Kidney (tissue), 13 donors: ENCODE measurements at regions not wholly inside any gene's neighbourhood (a gene's known extent, or its start where the extent isn't known, plus 50 kb on each side); places are given as distances from the start of the nearest gene placed in this dataset.

Experiments
- DNase-seq, 5 donors: peaks; one replicate each; pipeline ENCODE4 v3.0.0-alpha.2; 2013 to 2020
- FAIRE-seq: peaks from 2 replicates; lab custom pipeline; 2012; peaks lifted over from hg19 to GRCh38; lab: Jason Lieb, UNC
- H3K27ac ChIP-seq, 2 donors: one replicate each; pipeline ENCODE4 v1.7.0; 2013; ENCODE audit warnings: low read depth in 2 of 2, low read length in 2 of 2, inconsistent platforms in 1 of 2
- H3K27me3 ChIP-seq: one replicate; pipeline ENCODE4 v1.7.1; 2013; ENCODE audit warnings: low read length, inconsistent platforms; ENCODE audit not compliant: control insufficient read depth, insufficient read depth
- H3K36me3 ChIP-seq, 3 donors: one replicate each; pipeline versions ENCODE4 v1.7.0 to v1.7.1; 2013; ENCODE audit warnings: low read length in 3 of 3, control low read depth in 1 of 3, inconsistent platforms in 1 of 3; ENCODE audit not compliant: insufficient read depth in 3 of 3, control insufficient read depth in 2 of 3
- H3K4me1 ChIP-seq, 3 donors: one replicate each; pipeline versions ENCODE4 v1.7.0 to v1.7.1; 2013; ENCODE audit warnings: low read length in 3 of 3, inconsistent platforms in 1 of 3, low read depth in 1 of 3; ENCODE audit not compliant: control insufficient read depth in 2 of 3, insufficient read depth in 2 of 3
- H3K4me3 ChIP-seq, 3 donors: one replicate each; pipeline versions ENCODE4 v1.7.0 to v1.8.1; 2013; ENCODE audit warnings: low read length in 3 of 3, control low read depth in 1 of 3, inconsistent platforms in 1 of 3
- H3K9ac ChIP-seq, 3 donors: one replicate each; pipeline versions ENCODE4 v1.7.0 to v1.7.1; 2013; ENCODE audit warnings: low read length in 3 of 3, control low read depth in 1 of 3, inconsistent platforms in 1 of 3
- H3K9me3 ChIP-seq, 3 donors: one replicate each; pipeline versions ENCODE4 v1.7.0 to v1.7.1; 2013; ENCODE audit warnings: low read length in 3 of 3, control low read depth in 1 of 3, inconsistent platforms in 1 of 3; ENCODE audit not compliant: control insufficient read depth in 2 of 3, insufficient read depth in 1 of 3
- CTCF ChIP-seq: IDR thresholded peaks from 3 replicates; pipeline ENCODE4 v1.5.1; 2012; ENCODE audit warnings: mild to moderate bottlenecking, moderate library complexity, borderline replicate concordance; ENCODE audit not compliant: insufficient read depth; ENCODE audit errors: extremely low read depth
- intact Hi-C: fragments of 100-400 bp; cut with DNase I; formaldehyde crosslinking; loops from one replicate; pipeline ENCODE4 v1.11.1; 2022
- donor health status: control.
- donor health status: control.
- donor health status: control.
- donor health status: control.
- donor health status: control.
- donor health status: DM: yes; HTN: yes; CAD: no.
- donor health status: Normal renal cell carcinoma (clear cell type).

- FAIRE-seq (no peak), DNase-seq (no peak)
- TF ChIP-seq CTCF: no peak
- H3K4me3 ChIP-seq: no peak overlapping the region
- no peaks in the 10 kb centered on the region for H3K9me3 ChIP-seq
- no peak overlapping the region for H3K9ac ChIP-seq
- no peaks in the 10 kb centered on the region for H3K4me1 ChIP-seq
- H3K36me3 ChIP-seq: no peaks in the 10 kb centered on the region
- H3K27ac ChIP-seq: no peak overlapping the region
- no peaks in the 10 kb centered on the region for H3K27me3 ChIP-seq
- intact Hi-C loops: no loop called here
Measured at GRCh38 chr4:66840178-66840577, 705.1 kb downstream of the CENPC start.

- intact Hi-C loops: no loop called here
- H3K4me1 ChIP-seq: no peaks in the 10 kb centered on the region
- no peak for TF ChIP-seq CTCF
- H3K9me3 ChIP-seq: no peaks in the 10 kb centered on the region
- peak in 2 of 5 donors; percentile 40 to 77 for DNase-seq
- H3K4me3 ChIP-seq: no peak overlapping the region
- no peak for FAIRE-seq
- H3K9ac ChIP-seq: no peak overlapping the region
- H3K27me3 ChIP-seq: no peaks in the 10 kb centered on the region
- H3K27ac ChIP-seq: no peak overlapping the region
- no peaks in the 10 kb centered on the region for H3K36me3 ChIP-seq
Measured at GRCh38 chr4:66837279-66837922, 707.9 kb downstream of the CENPC start.

DNA sequence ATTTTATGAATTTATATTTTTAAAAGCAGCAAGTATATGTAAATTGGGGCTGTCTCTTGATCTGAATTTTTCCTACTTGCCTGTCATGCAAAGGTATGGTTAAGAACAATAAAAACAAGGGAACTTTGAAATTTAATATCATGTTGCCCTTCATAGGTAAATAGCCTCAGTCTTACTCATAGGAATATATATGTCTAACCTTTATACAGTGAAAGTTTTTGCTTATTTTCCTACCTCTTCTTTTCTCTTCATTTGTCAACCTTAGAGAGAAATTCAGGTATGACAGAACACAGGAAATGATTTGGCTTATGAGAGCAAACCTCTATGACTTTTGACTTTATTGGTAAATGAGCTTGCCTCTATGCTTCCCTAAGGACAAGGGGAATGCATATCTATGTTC is 716.0 kb downstream of the CENPC start:
- Histone ChIP-seq H3K9ac (no peak overlapping the region), H3K9me3 (no peaks in the 10 kb centered on the region), H3K27ac (no peak overlapping the region), H3K4me3 (no peak overlapping the region), H3K27me3 (no peaks in the 10 kb centered on the region), H3K4me1 (no peaks in the 10 kb centered on the region), H3K36me3 (no peaks in the 10 kb centered on the region)
- TF ChIP-seq CTCF: no peak
- FAIRE-seq: no peak
- no peak for DNase-seq
- intact Hi-C loops: no loop called here

DNA sequence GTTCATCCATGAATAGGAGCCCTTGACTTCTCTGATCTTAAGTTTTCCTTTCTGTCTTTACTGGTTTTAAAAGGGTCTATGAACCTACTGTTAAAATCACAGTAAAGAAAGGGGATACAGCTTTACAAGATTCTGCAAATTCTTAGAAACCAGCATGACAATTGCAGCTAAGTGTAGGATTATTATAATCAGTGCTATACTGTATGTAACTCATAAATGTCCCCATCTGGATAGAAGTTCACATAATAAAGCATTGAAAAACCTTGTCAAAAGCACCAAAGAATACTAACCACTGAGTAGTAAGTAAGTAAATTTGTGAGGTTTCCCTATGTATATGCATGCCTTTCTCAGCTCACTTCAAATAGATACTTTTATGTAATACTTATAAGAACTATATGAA is 724.6 kb downstream of the CENPC start:
- intact Hi-C loops: no loop called here
- Histone ChIP-seq H3K36me3 (no peaks in the 10 kb centered on the region), H3K27ac (no peak overlapping the region), H3K9ac (no peak overlapping the region), H3K9me3 (no peaks in the 10 kb centered on the region), H3K4me1 (no peaks in the 10 kb centered on the region), H3K4me3 (no peak overlapping the region), H3K27me3 (no peaks in the 10 kb centered on the region)
- DNase-seq: no peak
- TF ChIP-seq CTCF: no peak
- FAIRE-seq: no peak
